ENCODE measurements at regions not wholly inside any gene's neighbourhood (a gene's known extent, or its start where the extent isn't known, plus 50 kb on each side); places are given as distances from the start of the nearest gene placed in this dataset.
"Not testable (repeated sequence)": the region's sequence is repeated elsewhere in the genome, so short reads cannot be mapped to it uniquely, and the experiment has no call there.

GRCh38 chr6:106788761-106789160, 159.4 kb downstream of the QRSL1 start:
- 89 to 94% methylated on average over 2 of the region's 2 CpGs for WGBS, 2 donors
- intact Hi-C loops (cut with DNase I; ENCODE audit: low total_unique reads) = no loop called here
- no peak overlapping the region for H3K4me3 ChIP-seq (ENCODE audit: low read depth, poor library complexity, severe bottlenecking)
- TF ChIP-seq POLR2A (IDR thresholded peaks at IDR 0.05) (no peak), CTCF (IDR thresholded peaks at IDR 0.05) (no peak)
- DNase-seq (ENCODE audit: low spot score in 2 of 2) = no peak

DNA sequence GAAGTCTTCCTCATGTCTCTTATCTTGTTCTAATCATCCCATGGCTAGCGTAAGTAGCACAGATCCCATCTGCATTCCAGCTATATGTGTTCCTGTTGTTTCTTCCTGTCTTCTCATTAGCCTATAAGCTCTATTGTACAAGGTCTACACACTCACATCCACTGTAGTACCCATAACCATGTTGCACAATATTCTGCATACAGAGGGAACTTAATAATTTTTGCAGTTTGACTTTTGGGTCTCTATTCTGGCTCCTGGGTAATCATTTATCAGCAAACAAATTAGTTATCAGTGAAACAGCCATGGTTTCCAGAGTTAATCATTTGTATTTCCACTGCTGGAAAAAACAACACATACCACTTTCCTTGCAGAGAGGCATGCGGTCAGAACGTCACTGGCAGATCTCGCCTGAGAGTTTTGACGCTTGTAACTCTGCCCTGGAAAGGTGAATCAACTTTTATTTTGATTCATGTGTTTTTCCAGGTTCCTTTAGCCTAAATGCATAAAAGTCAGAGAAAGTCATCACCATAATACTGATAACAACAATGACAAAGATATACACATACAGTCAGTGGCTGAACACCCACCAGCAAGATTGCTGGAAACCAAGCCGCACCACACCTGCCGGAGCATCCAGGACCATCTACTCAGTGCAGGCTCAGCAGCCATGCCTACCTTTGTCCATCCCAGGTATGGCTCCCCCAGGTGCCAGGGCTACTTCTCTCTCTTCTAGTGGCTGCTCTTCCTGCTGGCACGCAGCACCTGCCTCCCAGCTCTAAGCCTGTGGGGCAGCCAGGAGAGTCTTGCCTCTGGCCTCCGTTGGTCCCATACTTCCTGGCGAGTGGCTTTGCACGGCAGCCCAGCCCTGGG, 158.2 kb downstream of the QRSL1 start:
- WGBS, 2 donors = 80% methylated on average over 11 of the region's 11 CpGs
- DNase-seq (ENCODE audit: low spot score in 2 of 2) = no peak
- H3K4me3 ChIP-seq (ENCODE audit: low read depth, poor library complexity, severe bottlenecking) = no peak overlapping the region
- intact Hi-C loops (cut with DNase I; ENCODE audit: low total_unique reads) = no loop called here
- TF ChIP-seq CTCF (IDR thresholded peaks at IDR 0.05) (no peak), POLR2A (IDR thresholded peaks at IDR 0.05) (no peak)

DNA sequence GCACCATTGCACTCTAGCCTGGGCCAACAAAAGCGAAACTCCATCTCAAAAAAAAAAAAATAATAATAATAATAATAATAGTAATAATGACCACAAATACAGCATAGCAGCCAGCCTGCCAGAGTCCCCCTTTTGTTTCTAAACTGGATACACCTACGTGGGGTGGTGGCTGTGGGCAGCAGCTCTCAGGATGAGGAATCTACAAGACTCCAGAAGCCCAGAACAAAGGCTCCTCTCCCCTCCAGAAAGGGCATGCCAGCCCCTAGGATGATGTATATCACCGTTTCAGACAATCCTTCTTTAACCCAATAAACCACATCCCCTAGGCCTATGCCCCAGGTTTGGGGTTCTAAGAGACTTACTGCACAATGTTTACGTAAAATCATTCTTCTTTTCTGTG, 155.9 kb downstream of the QRSL1 start:
- no peak for DNase-seq (ENCODE audit: low spot score in 2 of 2)
- no peak overlapping the region for H3K4me3 ChIP-seq (ENCODE audit: low read depth, poor library complexity, severe bottlenecking)
- 75 to 81% methylated on average over 4 of the region's 4 CpGs for WGBS, 2 donors
- TF ChIP-seq POLR2A (IDR thresholded peaks at IDR 0.05) (no peak), CTCF (IDR thresholded peaks at IDR 0.05) (no peak)
- intact Hi-C loops (cut with DNase I; ENCODE audit: low total_unique reads) = no loop called here

DNA sequence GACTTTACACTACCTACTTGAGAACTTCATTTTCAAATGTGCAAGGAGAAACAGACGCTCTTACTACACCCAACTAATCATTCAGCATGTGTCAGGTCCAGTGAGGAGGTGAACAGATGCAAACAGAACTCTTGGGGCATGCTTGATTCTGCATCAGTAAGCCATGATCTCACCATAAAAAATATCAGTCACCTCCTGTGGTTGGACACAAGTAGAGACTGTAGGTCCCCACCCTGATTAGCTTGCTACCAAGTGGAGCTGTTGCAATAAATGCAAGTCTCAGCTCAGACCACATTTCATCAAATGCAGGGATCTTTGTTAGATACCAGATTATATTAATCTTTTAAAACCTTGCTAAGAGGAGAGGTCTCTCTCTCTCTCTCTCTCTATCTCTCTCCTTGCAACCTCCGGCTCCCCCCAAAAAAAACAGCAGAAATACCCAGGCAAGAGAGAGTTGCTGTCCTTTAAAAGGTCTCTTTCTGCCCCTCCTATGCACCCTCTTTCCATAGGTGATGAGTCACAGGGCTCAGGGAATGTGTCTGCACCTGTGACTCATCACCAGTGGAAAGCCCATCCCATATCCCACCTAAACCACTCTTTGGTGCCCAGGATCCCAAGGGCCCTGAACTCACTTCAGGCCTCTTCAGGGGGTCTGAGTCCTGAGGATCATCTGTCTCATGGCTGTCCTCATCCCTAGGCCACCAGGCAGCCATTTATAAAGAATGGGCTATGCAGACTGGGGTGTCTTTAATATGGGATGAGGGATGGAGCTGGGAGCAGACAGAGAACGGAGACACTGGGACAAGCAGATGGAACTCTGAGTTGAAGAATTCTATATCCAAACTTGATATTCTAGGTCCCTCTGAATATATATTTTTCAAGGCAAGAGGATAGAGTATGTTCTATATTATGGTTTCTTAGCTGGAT, 154.5 kb downstream of the QRSL1 start:
- TF ChIP-seq CTCF (IDR thresholded peaks at IDR 0.05) = no peak
- TF ChIP-seq POLR2A (IDR thresholded peaks at IDR 0.05) = no peak
- intact Hi-C loops (cut with DNase I; ENCODE audit: low total_unique reads) = no loop called here
- H3K4me3 ChIP-seq (ENCODE audit: low read depth, poor library complexity, severe bottlenecking) = no peak overlapping the region
- DNase-seq (ENCODE audit: low spot score in 2 of 2) = no peak
- WGBS, 2 donors = 84 to 88% methylated on average over 3 of the region's 3 CpGs

GRCh38 chr6:106782536-106783285, 153.3 kb downstream of the QRSL1 start:
- DNase-seq (ENCODE audit: low spot score in 2 of 2) = no peak
- no peak overlapping the region for H3K4me3 ChIP-seq (ENCODE audit: low read depth, poor library complexity, severe bottlenecking)
- intact Hi-C loops (cut with DNase I; ENCODE audit: low total_unique reads) = no loop called here
- WGBS, 2 donors = 72 to 79% methylated on average over 13 of the region's 13 CpGs
- TF ChIP-seq POLR2A (IDR thresholded peaks at IDR 0.05) (no peak), CTCF (IDR thresholded peaks at IDR 0.05) (no peak)

DNA sequence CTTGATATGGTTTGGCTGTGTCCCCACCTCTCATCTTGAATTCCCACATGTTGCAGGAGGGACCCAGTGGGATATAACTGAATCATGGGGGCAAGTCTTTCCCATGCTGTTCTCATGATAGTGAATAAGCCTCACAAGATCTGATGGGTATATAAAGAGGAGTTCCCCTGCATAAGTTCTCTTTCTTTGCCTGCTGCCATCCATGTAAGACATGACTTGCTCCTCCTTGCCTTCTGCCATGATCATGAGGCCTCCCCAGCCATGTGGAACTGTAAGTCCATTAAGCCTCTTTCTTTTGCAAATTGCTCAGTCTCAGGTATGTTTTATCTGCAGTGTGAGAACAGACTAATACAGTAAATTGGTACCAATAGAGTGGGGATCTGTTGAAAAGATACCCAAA, 150.2 kb downstream of the QRSL1 start:
- H3K4me3 ChIP-seq (ENCODE audit: low read depth, poor library complexity, severe bottlenecking); DNase-seq (ENCODE audit: low spot score in 2 of 2); intact Hi-C loops (cut with DNase I; ENCODE audit: low total_unique reads): not testable (repeated sequence)

Measured in lower leg skin (tissue), 4 donors.